Activated naive CD4-positive, alpha-beta T cell treated with anti-CD3 and anti-CD28 coated beads, Interleukin-2, amount 50 U/mL, for 72 hours (primary cell): ENCODE measurements at regions not wholly inside any gene's neighbourhood (a gene's known extent, or its start where the extent isn't known, plus 50 kb on each side); places are given as distances from the start of the nearest gene placed in this dataset.
"Not testable (repeated sequence)": the region's sequence is repeated elsewhere in the genome, so short reads cannot be mapped to it uniquely, and the experiment has no call there.

ENCODE experiments used
- ATAC-seq, 2 donors: fragments of 150-1000 bp; cut with Tn5 transposase; 2 replicates each; pipeline ENCODE4 v1.10.0; 2021; ENCODE audit warnings: mild to moderate bottlenecking in 2 of 2, moderate library complexity in 2 of 2
- DNase-seq, 2 donors: peaks; one replicate each; pipeline ENCODE4 v3.0.0; 2021 to 2022; ENCODE audit warnings: low spot score in 2 of 2
- H3K27ac Mint-ChIP-seq, 2 donors: one replicate each; pipeline ENCODE4 v1.8.0; 2022; ENCODE audit warnings: mild to moderate bottlenecking in 2 of 2, mixed read lengths in 2 of 2
- H3K36me3 Mint-ChIP-seq, 2 donors: one replicate each; pipeline ENCODE4 v1.8.0; 2022; ENCODE audit warnings: mixed read lengths in 2 of 2
- H3K9me3 Mint-ChIP-seq, 2 donors: one replicate each; pipeline ENCODE4 v1.8.0; 2022; ENCODE audit warnings: mixed read lengths in 2 of 2

GRCh38 chr6:114886670-114887436 lies 544.0 kb upstream of the HS3ST5 start:
- no peak for DNase-seq
- Mint-ChIP-seq H3K9me3 (peaks cover 0 to 13% of the 10 kb centered on the region in 2 donors), H3K27ac (no peak overlapping the region), H3K36me3 (no peaks in the 10 kb centered on the region)
- ATAC-seq: no peak

GRCh38 chr6:114879693-114880092 lies 536.9 kb upstream of the HS3ST5 start:
- H3K36me3 Mint-ChIP-seq: no peaks in the 10 kb centered on the region
- DNase-seq (no peak), ATAC-seq (no peak)
- peaks cover 9 to 10% of the 10 kb centered on the region in 2 donors for H3K9me3 Mint-ChIP-seq
- no peak overlapping the region for H3K27ac Mint-ChIP-seq

- Mint-ChIP-seq H3K9me3 (peaks cover 9 to 14% of the 10 kb centered on the region in 2 donors), H3K36me3 (no peaks in the 10 kb centered on the region), H3K27ac (no peak overlapping the region)
- no peak for ATAC-seq
- DNase-seq: no peak
Observed at GRCh38 chr6:114878091-114878490, 535.3 kb upstream of the HS3ST5 start.

- Mint-ChIP-seq H3K36me3 (no peaks in the 10 kb centered on the region), H3K9me3 (peaks cover 6 to 11% of the 10 kb centered on the region in 2 donors), H3K27ac (no peak overlapping the region)
- no peak for ATAC-seq
- DNase-seq: no peak
Observed at GRCh38 chr6:114874410-114874809, 531.6 kb upstream of the HS3ST5 start.

GRCh38 chr6:114865506-114865905 lies 522.7 kb upstream of the HS3ST5 start:
- H3K36me3 Mint-ChIP-seq, ATAC-seq, H3K27ac Mint-ChIP-seq, DNase-seq: not testable (repeated sequence)
- H3K9me3 Mint-ChIP-seq: peaks cover 8 to 24% of the 10 kb centered on the region in 2 donors

GRCh38 chr6:114863610-114864009 lies 520.8 kb upstream of the HS3ST5 start:
- DNase-seq (no peak), ATAC-seq (no peak)
- Mint-ChIP-seq H3K27ac (no peak overlapping the region), H3K9me3 (peaks cover 8 to 30% of the 10 kb centered on the region in 2 donors), H3K36me3 (no peaks in the 10 kb centered on the region)

- no peak for DNase-seq
- no peak for ATAC-seq
- H3K36me3 Mint-ChIP-seq: no peaks in the 10 kb centered on the region
- no peak overlapping the region for H3K27ac Mint-ChIP-seq
- H3K9me3 Mint-ChIP-seq: peaks cover 3 to 26% of the 10 kb centered on the region in 2 donors
Observed at GRCh38 chr6:114862819-114863218, 520.0 kb upstream of the HS3ST5 start.

- no peaks in the 10 kb centered on the region for H3K36me3 Mint-ChIP-seq
- DNase-seq (no peak), ATAC-seq (no peak)
- no peak overlapping the region for H3K27ac Mint-ChIP-seq
- H3K9me3 Mint-ChIP-seq: peaks cover 3 to 26% of the 10 kb centered on the region in 2 donors
Observed at GRCh38 chr6:114862064-114862463, 519.2 kb upstream of the HS3ST5 start.

- DNase-seq (no peak), ATAC-seq (no peak)
- no peak overlapping the region for H3K27ac Mint-ChIP-seq
- peaks cover 17 to 24% of the 10 kb centered on the region in 2 donors for H3K9me3 Mint-ChIP-seq
- H3K36me3 Mint-ChIP-seq: peaks cover 0 to 8% of the 10 kb centered on the region in 2 donors
Observed at GRCh38 chr6:114844359-114844758, 501.5 kb upstream of the HS3ST5 start.

GRCh38 chr6:114839019-114839418 lies 496.2 kb upstream of the HS3ST5 start:
- ATAC-seq (no peak), DNase-seq (no peak)
- Mint-ChIP-seq H3K9me3 (peaks cover 11 to 21% of the 10 kb centered on the region in 2 donors), H3K27ac (no peak overlapping the region), H3K36me3 (peaks cover 0 to 8% of the 10 kb centered on the region in 2 donors)

GRCh38 chr6:114833211-114833610 lies 490.4 kb upstream of the HS3ST5 start:
- no peak for ATAC-seq

GRCh38 chr6:114830515-114830914 lies 487.7 kb upstream of the HS3ST5 start:
- Mint-ChIP-seq H3K9me3 (peaks cover 7 to 12% of the 10 kb centered on the region in 2 donors), H3K36me3 (no peaks in the 10 kb centered on the region), H3K27ac (no peak overlapping the region)
- DNase-seq (no peak), ATAC-seq (no peak)

More at GRCh38 chr6:114833211-114833610, 490.4 kb upstream of the HS3ST5 start:
- Mint-ChIP-seq H3K36me3 (no peaks in the 10 kb centered on the region), H3K9me3 (peaks cover 7 to 12% of the 10 kb centered on the region in 2 donors), H3K27ac (no peak overlapping the region)
- no peak for DNase-seq

GRCh38 chr6:114827135-114827534 lies 484.3 kb upstream of the HS3ST5 start:
- no peaks in the 10 kb centered on the region for H3K36me3 Mint-ChIP-seq
- peaks cover 7 to 8% of the 10 kb centered on the region in 2 donors for H3K9me3 Mint-ChIP-seq
- H3K27ac Mint-ChIP-seq: no peak overlapping the region
- no peak for ATAC-seq
- DNase-seq: no peak

GRCh38 chr6:114824409-114824808 lies 481.6 kb upstream of the HS3ST5 start:
- H3K36me3 Mint-ChIP-seq: no peaks in the 10 kb centered on the region
- H3K27ac Mint-ChIP-seq: no peak overlapping the region
- DNase-seq: no peak
- H3K9me3 Mint-ChIP-seq: peaks cover 3 to 6% of the 10 kb centered on the region in 2 donors
- ATAC-seq: no peak

GRCh38 chr6:114816678-114817077 lies 473.9 kb upstream of the HS3ST5 start:
- H3K9me3 Mint-ChIP-seq: peaks cover 5 to 22% of the 10 kb centered on the region in 2 donors
- H3K36me3 Mint-ChIP-seq: no peaks in the 10 kb centered on the region
- H3K27ac Mint-ChIP-seq: no peak overlapping the region
- DNase-seq (no peak), ATAC-seq (no peak)

- H3K36me3 Mint-ChIP-seq: peaks cover 0 to 4% of the 10 kb centered on the region in 2 donors
- no peak for ATAC-seq
- no peak for DNase-seq
- H3K27ac Mint-ChIP-seq: no peak overlapping the region
- peaks cover 9 to 18% of the 10 kb centered on the region in 2 donors for H3K9me3 Mint-ChIP-seq
Observed at GRCh38 chr6:114810468-114810867, 467.6 kb upstream of the HS3ST5 start.

- not testable (repeated sequence) for H3K9me3 Mint-ChIP-seq
Observed at GRCh38 chr6:114805426-114805825, 462.6 kb upstream of the HS3ST5 start.

GRCh38 chr6:114796576-114796975 lies 453.8 kb upstream of the HS3ST5 start:
- H3K36me3 Mint-ChIP-seq: no peaks in the 10 kb centered on the region
- DNase-seq: no peak
- peaks cover 6 to 7% of the 10 kb centered on the region in 2 donors for H3K9me3 Mint-ChIP-seq
- ATAC-seq: no peak
- H3K27ac Mint-ChIP-seq: no peak overlapping the region

More at GRCh38 chr6:114805426-114805825, 462.6 kb upstream of the HS3ST5 start:
- peaks cover 0 to 12% of the 10 kb centered on the region in 2 donors for H3K36me3 Mint-ChIP-seq
- H3K27ac Mint-ChIP-seq, DNase-seq, ATAC-seq: not testable (repeated sequence)
